HEK293T (cell line): ENCODE measurements at regions not wholly inside any gene's neighbourhood (a gene's known extent, or its start where the extent isn't known, plus 50 kb on each side); places are given as distances from the start of the nearest gene placed in this dataset.

Experiments used
- ARNT ChIP-seq: fragments of 450-650 bp; IDR thresholded peaks from 2 replicates; pipeline ENCODE4 v1.6.1; 2017; ENCODE audit warnings: mild to moderate bottlenecking
- BHLHE40 ChIP-seq: fragments of 450-650 bp; IDR thresholded peaks from 2 replicates; pipeline ENCODE4 v1.6.1; 2016; ENCODE audit warnings: mild to moderate bottlenecking, moderate library complexity, borderline replicate concordance
- ELF4 ChIP-seq: fragments of 450-650 bp; IDR thresholded peaks from 2 replicates; pipeline ENCODE4 v1.6.1; 2017; ENCODE audit warnings: antibody characterized with exemption
- FOXA1 ChIP-seq: fragments of 450-650 bp; IDR thresholded peaks from 2 replicates; pipeline ENCODE4 v1.6.1; 2016; ENCODE audit warnings: mild to moderate bottlenecking
- FOXM1 ChIP-seq: fragments of 450-650 bp; IDR thresholded peaks from 2 replicates; pipeline ENCODE4 v1.6.1; 2017; ENCODE audit warnings: mild to moderate bottlenecking, borderline replicate concordance
- HDGF ChIP-seq: fragments of 450-650 bp; IDR thresholded peaks from 2 replicates; pipeline ENCODE4 v1.6.1; 2017; ENCODE audit warnings: antibody characterized with exemption, borderline replicate concordance
- L3MBTL2 ChIP-seq: fragments of 450-650 bp; conservative IDR thresholded peaks from 2 replicates; pipeline ENCODE4 v1.6.1; 2016; ENCODE audit warnings: mild to moderate bottlenecking
- LEF1 ChIP-seq: fragments of 450-650 bp; IDR thresholded peaks from 2 replicates; pipeline ENCODE4 v1.6.1; 2017; ENCODE audit warnings: mild to moderate bottlenecking, borderline replicate concordance
- SP1 ChIP-seq: fragments of 450-650 bp; IDR thresholded peaks from 2 replicates; pipeline ENCODE4 v1.6.1; 2017
- SUZ12 ChIP-seq: fragments of 450-650 bp; IDR thresholded peaks from 2 replicates; pipeline ENCODE4 v1.6.1; 2016; ENCODE audit warnings: mild to moderate bottlenecking
- TARDBP ChIP-seq: fragments of 450-650 bp; IDR thresholded peaks from 2 replicates; pipeline ENCODE4 v1.6.1; 2016
- TF ChIP-seq, protein P1 (sequence below): fragments of 450-650 bp; IDR thresholded peaks from 2 replicates; pipeline ENCODE4 v1.6.1; 2016

DNA sequence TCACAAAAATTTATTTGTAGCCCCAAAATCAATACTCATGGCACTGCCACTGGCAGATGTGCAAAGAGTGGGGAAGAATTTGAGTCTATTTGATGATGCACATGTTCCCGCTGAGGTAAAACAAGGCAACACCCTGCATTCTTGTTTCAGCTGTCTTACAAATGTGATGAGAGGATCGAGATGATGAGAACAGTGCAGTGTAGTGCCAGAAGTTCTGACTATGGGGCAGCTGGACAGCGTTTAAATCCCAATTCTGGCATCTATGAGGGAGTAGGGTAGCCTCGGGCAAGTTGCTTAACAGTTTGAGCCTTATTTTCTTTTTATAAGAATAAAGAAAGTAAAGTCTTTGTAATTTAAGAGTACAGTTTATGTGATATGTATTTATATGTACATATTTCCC lies 296.7 kb upstream of the FKBP1C start:
- TF ChIP-seq, protein P1, sequence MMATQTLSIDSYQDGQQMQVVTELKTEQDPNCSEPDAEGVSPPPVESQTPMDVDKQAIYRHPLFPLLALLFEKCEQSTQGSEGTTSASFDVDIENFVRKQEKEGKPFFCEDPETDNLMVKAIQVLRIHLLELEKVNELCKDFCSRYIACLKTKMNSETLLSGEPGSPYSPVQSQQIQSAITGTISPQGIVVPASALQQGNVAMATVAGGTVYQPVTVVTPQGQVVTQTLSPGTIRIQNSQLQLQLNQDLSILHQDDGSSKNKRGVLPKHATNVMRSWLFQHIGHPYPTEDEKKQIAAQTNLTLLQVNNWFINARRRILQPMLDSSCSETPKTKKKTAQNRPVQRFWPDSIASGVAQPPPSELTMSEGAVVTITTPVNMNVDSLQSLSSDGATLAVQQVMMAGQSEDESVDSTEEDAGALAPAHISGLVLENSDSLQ = no peak
- TF ChIP-seq FOXM1 (no peak), TARDBP (no peak), ARNT (no peak), ELF4 (no peak), SP1 (no peak), FOXA1 (no peak), BHLHE40 (no peak), HDGF (no peak), LEF1 (no peak), L3MBTL2 (no peak), SUZ12 (no peak)
